PC-3 (cell line): ENCODE measurements at regions not wholly inside any gene's neighbourhood (a gene's known extent, or its start where the extent isn't known, plus 50 kb on each side); places are given as distances from the start of the nearest gene placed in this dataset.

ENCODE experiments used
- ATAC-seq: fragments of 200-7000 bp; cut with Tn5 transposase; 2 replicates; pipeline ENCODE4 v1.9.1; 2020; ENCODE audit warnings: mild to moderate bottlenecking, moderate library complexity
- BruUV-seq: library from RNA; stranded (reverse); fragments of 400-500 nt; replicated peaks from 2 replicates; lab custom pipeline; 2021; lab: Mats Ljungman, UMichigan
- CTCF ChIA-PET: fragments of 300-600 bp; sonication (Branson Sonifier 250); formaldehyde crosslinking; loops from one replicate; lab custom pipeline; 2022; ENCODE audit warnings: antibody characterized with exemption; lab: Charles Lee
- POLR2A ChIA-PET: fragments of 300-600 bp; sonication (Branson Sonifier 250); formaldehyde crosslinking; loops from one replicate; lab custom pipeline; 2022; ENCODE audit warnings: antibody characterized with exemption; ENCODE audit not compliant: unreplicated experiment; lab: Charles Lee
- DNase-seq: peaks from one replicate; pipeline ENCODE4 v3.0.0-alpha.2; 2015
- H2AFZ ChIP-seq: fragments of 300-600 bp; sonication (generic); 2 replicates; pipeline ENCODE4 v1.6.0; 2016; ENCODE audit warnings: antibody characterized with exemption, low read length
- H3F3A ChIP-seq: fragments of 300-600 bp; sonication (generic); one replicate; pipeline ENCODE4 v1.6.0; 2017; ENCODE audit warnings: antibody characterized with exemption, low read length, control low read depth, mild to moderate bottlenecking; ENCODE audit not compliant: unreplicated experiment
- H3K27ac ChIP-seq: fragments of 300-600 bp; sonication (generic); 2 replicates; pipeline ENCODE4 v1.5.1; 2016; ENCODE audit warnings: mild to moderate bottlenecking, low read length
- H3K27me3 ChIP-seq: fragments of 300-600 bp; sonication (generic); 2 replicates; pipeline ENCODE4 v1.6.1; 2016; ENCODE audit warnings: low read length, mixed read lengths
- H3K36me3 ChIP-seq: fragments of 300-600 bp; sonication (generic); 2 replicates; pipeline ENCODE4 v1.6.1; 2016; ENCODE audit warnings: low read depth, mixed run types, low read length, mixed read lengths
- H3K4me1 ChIP-seq: fragments of 300-600 bp; sonication (generic); 2 replicates; pipeline ENCODE4 v1.5.1; 2016; ENCODE audit warnings: low read length; ENCODE audit not compliant: insufficient read depth
- H3K4me2 ChIP-seq: fragments of 300-600 bp; sonication (generic); 2 replicates; pipeline ENCODE4 v1.6.0; 2016; ENCODE audit warnings: low read length
- H3K4me3 ChIP-seq: fragments of 300-600 bp; sonication (generic); 2 replicates; pipeline ENCODE4 v1.5.1; 2016; ENCODE audit warnings: mild to moderate bottlenecking, low read length, mixed read lengths
- H3K79me2 ChIP-seq: fragments of 300-600 bp; sonication (generic); 2 replicates; pipeline ENCODE4 v1.6.1; 2017; ENCODE audit warnings: low read length, mixed read lengths
- H3K9ac ChIP-seq: fragments of 300-600 bp; sonication (generic); 2 replicates; pipeline ENCODE4 v1.6.0; 2016; ENCODE audit warnings: mild to moderate bottlenecking, low read length
- H3K9me2 ChIP-seq: fragments of 300-600 bp; sonication (generic); replicated peaks from 2 replicates; pipeline ENCODE4 v1.6.1; 2016; ENCODE audit warnings: mixed run types, low read length, mixed read lengths
- H3K9me3 ChIP-seq: fragments of 300-600 bp; sonication (generic); 2 replicates; pipeline ENCODE4 v1.6.1; 2016; ENCODE audit warnings: low read length, mixed read lengths
- H4K20me1 ChIP-seq: fragments of 300-600 bp; sonication (generic); 2 replicates; pipeline ENCODE4 v1.6.1; 2016; ENCODE audit warnings: low read length, mixed read lengths
- CTCF ChIP-seq: fragments of 300-600 bp; sonication (generic); conservative IDR thresholded peaks from 2 replicates; pipeline ENCODE4 v1.5.1; 2017; ENCODE audit warnings: antibody characterized with exemption, low read depth, mild to moderate bottlenecking, low read length
- EZH2 ChIP-seq: fragments of 300-600 bp; sonication (generic); IDR thresholded peaks from one replicate; pipeline ENCODE4 v1.6.1; 2017; ENCODE audit warnings: antibody characterized with exemption, mild to moderate bottlenecking, low read length; ENCODE audit not compliant: unreplicated experiment
- EZH2phosphoT487 ChIP-seq: fragments of 300-600 bp; sonication (generic); IDR thresholded peaks from 2 replicates; pipeline ENCODE4 v1.6.1; 2018; ENCODE audit warnings: mild to moderate bottlenecking, antibody characterized with exemption, low read length, borderline replicate concordance
- intact Hi-C: fragments of 100-400 bp; cut with micrococcal nuclease; formaldehyde crosslinking; loops from 2 replicates; pipeline ENCODE4 v1.9.0; 2023

- intact Hi-C loops = no loop called here
- H4K20me1 ChIP-seq = no peaks in the 10 kb centered on the region
- no peak overlapping the region for H2AFZ ChIP-seq
- no peak overlapping the region for H3K4me2 ChIP-seq
- no peaks in the 10 kb centered on the region for H3F3A ChIP-seq
- ChIA-PET POLR2A (no interaction called here), CTCF (no interaction called here)
- no peaks in the 10 kb centered on the region for H3K36me3 ChIP-seq
- no peaks in the 10 kb centered on the region for H3K9me2 ChIP-seq
- H3K4me1 ChIP-seq = no peaks in the 10 kb centered on the region
- TF ChIP-seq CTCF (no peak), EZH2phosphoT487 (no peak), EZH2 (no peak)
- no peak overlapping the region for H3K9ac ChIP-seq
- no peak overlapping the region for H3K27ac ChIP-seq
- H3K79me2 ChIP-seq = no peaks in the 10 kb centered on the region
- H3K9me3 ChIP-seq = no peaks in the 10 kb centered on the region
- no TSS peak for BruUV-seq
- ATAC-seq (no peak), DNase-seq (no peak)
- no peak overlapping the region for H3K4me3 ChIP-seq
- H3K27me3 ChIP-seq = no peaks in the 10 kb centered on the region
Measured at GRCh38 chr1:238248356-238248755, 357.6 kb upstream of the ZP4 start.

- peak; percentile 29 for ATAC-seq
- no peaks in the 10 kb centered on the region for H3K79me2 ChIP-seq
- CTCF ChIA-PET = no interaction called here
Measured at GRCh38 chr1:238242181-238242580, 351.5 kb upstream of the ZP4 start.

More at GRCh38 chr1:238242181-238242580, 351.5 kb upstream of the ZP4 start:
- intact Hi-C loops = no loop called here
- Histone ChIP-seq H3K36me3 (no peaks in the 10 kb centered on the region), H3F3A (no peaks in the 10 kb centered on the region), H3K4me2 (no peak overlapping the region), H3K9me3 (no peaks in the 10 kb centered on the region), H4K20me1 (no peaks in the 10 kb centered on the region), H3K4me3 (no peak overlapping the region), H3K9ac (no peak overlapping the region), H3K9me2 (no peaks in the 10 kb centered on the region), H3K27ac (no peak overlapping the region), H3K27me3 (no peaks in the 10 kb centered on the region), H3K4me1 (no peaks in the 10 kb centered on the region), H2AFZ (no peak overlapping the region)
- peak; percentile 21 for DNase-seq
- BruUV-seq = no TSS peak
- TF ChIP-seq EZH2phosphoT487 = no peak
- no peak for TF ChIP-seq EZH2
- no peak for TF ChIP-seq CTCF
- POLR2A ChIA-PET = no interaction called here
